SK-N-SH treated with all-trans-retinoic acid at 6 μM for 48 hours (cell line): ENCODE measurements at regions not wholly inside any gene's neighbourhood (a gene's known extent, or its start where the extent isn't known, plus 50 kb on each side); places are given as distances from the start of the nearest gene placed in this dataset.
A peak's percentile ranks its signal among the peaks of the same experiment; 100 is the strongest.

Experiments used
- ATAC-seq: fragments of 200-7000 bp; cut with Tn5 transposase; 3 replicates; pipeline ENCODE4 v1.9.1; 2020; ENCODE audit warnings: mild to moderate bottlenecking, moderate library complexity
- ARNTL ChIP-seq: fragments of 450-650 bp; formaldehyde crosslinking; IDR thresholded peaks from 2 replicates; pipeline ENCODE4 v1.5.0; 2020; ENCODE audit warnings: low read depth, mild to moderate bottlenecking, moderate library complexity, borderline replicate concordance
- BACH2 ChIP-seq: fragments of 250-450 bp; sonication (Bioruptor Pico); IDR thresholded peaks from 2 replicates; pipeline ENCODE4 v1.9.0; 2021; ENCODE audit warnings: mild to moderate bottlenecking, borderline replicate concordance
- CSDC2 ChIP-seq: fragments of 250-450 bp; sonication (Bioruptor Pico); IDR thresholded peaks from 2 replicates; pipeline ENCODE4 v1.5.0; 2020; ENCODE audit warnings: mild to moderate bottlenecking, moderate library complexity
- CSRNP3 ChIP-seq: fragments of 250-450 bp; sonication (Bioruptor Pico); IDR thresholded peaks from 2 replicates; pipeline ENCODE4 v1.5.1; 2021; ENCODE audit warnings: mild to moderate bottlenecking, moderate library complexity
- ESRRG ChIP-seq: fragments of 250-450 bp; sonication (Bioruptor Pico); IDR thresholded peaks from 2 replicates; pipeline ENCODE4 v1.6.1; 2021; ENCODE audit warnings: mild to moderate bottlenecking
- GLIS3 ChIP-seq: fragments of 250-450 bp; sonication (Bioruptor Pico); IDR thresholded peaks from 2 replicates; pipeline ENCODE4 v1.5.0; 2020; ENCODE audit warnings: mild to moderate bottlenecking, moderate library complexity
- ISL1 ChIP-seq: fragments of 250-450 bp; sonication (Bioruptor Pico); IDR thresholded peaks from 2 replicates; pipeline ENCODE4 v2.1.2; 2022; ENCODE audit warnings: mild to moderate bottlenecking, moderate library complexity
- OSR1 ChIP-seq: fragments of 250-450 bp; sonication (Bioruptor Pico); IDR thresholded peaks from 2 replicates; pipeline ENCODE4 v1.8.0; 2022; ENCODE audit warnings: moderate library complexity, mild to moderate bottlenecking, inconsistent platforms
- POU6F1 ChIP-seq: fragments of 250-450 bp; sonication (Bioruptor Pico); IDR thresholded peaks from 2 replicates; pipeline ENCODE4 v1.8.0; 2021; ENCODE audit warnings: low read depth, mild to moderate bottlenecking, moderate library complexity, borderline replicate concordance
- RARB ChIP-seq: fragments of 250-450 bp; sonication (Bioruptor Pico); IDR thresholded peaks from 2 replicates; pipeline ENCODE4 v1.8.0; 2021; ENCODE audit warnings: mild to moderate bottlenecking, moderate library complexity
- SNAI2 ChIP-seq: fragments of 250-450 bp; sonication (Bioruptor Pico); IDR thresholded peaks from 2 replicates; pipeline ENCODE4 v1.5.0; 2020; ENCODE audit warnings: mild to moderate bottlenecking, moderate library complexity
- TCF4 ChIP-seq: fragments of 250-450 bp; sonication (Bioruptor Pico); IDR thresholded peaks from 2 replicates; pipeline ENCODE4 v1.8.0; 2021; ENCODE audit warnings: mild to moderate bottlenecking, moderate library complexity, borderline replicate concordance
- TOX ChIP-seq: fragments of 250-450 bp; sonication (Bioruptor Pico); IDR thresholded peaks from 2 replicates; pipeline ENCODE4 v1.8.0; 2021; ENCODE audit warnings: mild to moderate bottlenecking, moderate library complexity, borderline replicate concordance
- ZC3H10 ChIP-seq: fragments of 250-450 bp; sonication (Bioruptor Pico); IDR thresholded peaks from 2 replicates; pipeline ENCODE4 v1.5.1; 2021; ENCODE audit warnings: mild to moderate bottlenecking, moderate library complexity
- ZFP3 ChIP-seq: fragments of 250-450 bp; sonication (Bioruptor Pico); IDR thresholded peaks from 2 replicates; pipeline ENCODE4 v1.5.0; 2020; ENCODE audit warnings: mild to moderate bottlenecking, moderate library complexity
- ZFP30 ChIP-seq: fragments of 450-650 bp; formaldehyde crosslinking; IDR thresholded peaks from 2 replicates; pipeline ENCODE4 v1.5.0; 2022; ENCODE audit warnings: mild to moderate bottlenecking, moderate library complexity
- ZNF565 ChIP-seq: fragments of 450-650 bp; formaldehyde crosslinking; conservative IDR thresholded peaks from 2 replicates; pipeline ENCODE4 v1.5.0; 2020; ENCODE audit warnings: low read depth, mild to moderate bottlenecking, moderate library complexity
- ZNF70 ChIP-seq: fragments of 450-650 bp; formaldehyde crosslinking; IDR thresholded peaks from 2 replicates; pipeline ENCODE4 v1.5.0; 2020; ENCODE audit warnings: mild to moderate bottlenecking, moderate library complexity
- ZNF8 ChIP-seq: fragments of 450-650 bp; formaldehyde crosslinking; IDR thresholded peaks from 2 replicates; pipeline ENCODE4 v1.5.0; 2020; ENCODE audit warnings: mild to moderate bottlenecking, moderate library complexity
- TF ChIP-seq, protein P1 (sequence below): fragments of 250-450 bp; sonication (Bioruptor Pico); IDR thresholded peaks from 2 replicates; pipeline ENCODE4 v1.5.0; 2020; ENCODE audit warnings: mild to moderate bottlenecking, moderate library complexity
- TF ChIP-seq, protein P2 (sequence below): fragments of 250-450 bp; sonication (Bioruptor Pico); IDR thresholded peaks from 2 replicates; pipeline ENCODE4 v1.8.0; 2020; ENCODE audit warnings: mild to moderate bottlenecking, moderate library complexity, borderline replicate concordance
- TF ChIP-seq, protein P3 (sequence below): fragments of 250-450 bp; sonication (Bioruptor Pico); IDR thresholded peaks from 2 replicates; pipeline ENCODE4 v1.5.1; 2020; ENCODE audit warnings: low read depth, mild to moderate bottlenecking, moderate library complexity

DNA sequence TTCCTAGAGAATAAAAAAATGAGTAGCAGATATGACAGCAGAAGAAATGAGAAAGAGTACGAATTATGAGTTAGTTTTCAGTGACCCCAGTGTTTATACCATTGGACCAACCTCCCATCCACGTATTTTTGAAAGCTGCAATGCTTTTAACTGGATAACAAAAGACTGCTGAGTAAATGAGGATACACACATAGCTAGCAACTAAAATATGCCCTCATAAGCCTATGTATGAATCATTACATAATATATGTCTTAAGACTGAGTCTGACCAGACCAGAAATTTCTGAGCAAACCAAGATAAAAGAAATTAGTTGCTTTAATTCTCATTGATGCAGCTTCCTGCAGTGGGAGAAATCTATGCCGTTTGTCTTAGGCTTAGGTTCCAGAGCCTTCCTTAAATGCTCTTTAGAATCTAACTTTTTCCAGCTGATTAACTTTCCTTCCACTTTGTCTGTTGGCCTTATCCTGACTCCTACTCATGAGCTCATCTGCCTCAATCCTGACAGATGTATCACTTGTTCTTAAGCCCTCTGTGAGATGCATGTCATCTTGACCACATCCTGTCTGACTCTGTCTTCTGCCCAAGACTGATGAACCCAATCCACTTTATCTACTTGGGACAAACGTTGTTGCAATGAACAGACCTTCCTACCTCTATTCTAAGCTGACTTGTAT lies 301.4 kb upstream of the AADAT start:
- peak; percentile 70 for ATAC-seq
- TF ChIP-seq SNAI2 = no peak
- TF ChIP-seq ZNF8 (CRISPR knock-in tag) = no peak
- TF ChIP-seq ZC3H10 = no peak
- no peak for TF ChIP-seq CSDC2 (CRISPR knock-in tag)
- no peak for TF ChIP-seq ARNTL (CRISPR knock-in tag)
- TF ChIP-seq ZNF70 = no peak
- no peak for TF ChIP-seq ESRRG
- TF ChIP-seq ISL1 (CRISPR knock-in tag) = no peak
- no peak for TF ChIP-seq ZNF565

DNA sequence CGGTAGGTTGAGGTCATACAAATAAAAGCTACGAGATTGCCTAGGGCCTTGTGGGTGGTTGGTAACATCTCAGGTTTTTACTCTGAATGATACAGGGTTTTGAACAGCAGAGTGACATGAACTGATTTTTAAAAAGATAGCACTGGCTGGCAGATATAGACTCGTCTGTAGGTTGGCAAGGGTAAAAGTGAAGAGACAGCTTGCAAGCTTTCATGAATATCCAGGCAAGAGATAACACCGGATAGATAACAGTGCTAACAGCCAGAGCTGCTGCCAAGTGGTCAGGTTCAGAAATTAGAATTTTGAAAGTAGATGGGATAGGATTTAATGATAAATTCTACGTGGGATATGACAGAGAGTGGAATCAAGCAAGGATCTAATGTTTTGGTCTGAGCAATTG lies 299.7 kb upstream of the AADAT start:
- no peak for ATAC-seq
- TF ChIP-seq RARB (CRISPR knock-in tag) (no peak), ZFP3 (no peak), OSR1 (CRISPR knock-in tag) (no peak), ESRRG (no peak), BACH2 (no peak), SNAI2 (no peak)
- TF ChIP-seq, protein P1, sequence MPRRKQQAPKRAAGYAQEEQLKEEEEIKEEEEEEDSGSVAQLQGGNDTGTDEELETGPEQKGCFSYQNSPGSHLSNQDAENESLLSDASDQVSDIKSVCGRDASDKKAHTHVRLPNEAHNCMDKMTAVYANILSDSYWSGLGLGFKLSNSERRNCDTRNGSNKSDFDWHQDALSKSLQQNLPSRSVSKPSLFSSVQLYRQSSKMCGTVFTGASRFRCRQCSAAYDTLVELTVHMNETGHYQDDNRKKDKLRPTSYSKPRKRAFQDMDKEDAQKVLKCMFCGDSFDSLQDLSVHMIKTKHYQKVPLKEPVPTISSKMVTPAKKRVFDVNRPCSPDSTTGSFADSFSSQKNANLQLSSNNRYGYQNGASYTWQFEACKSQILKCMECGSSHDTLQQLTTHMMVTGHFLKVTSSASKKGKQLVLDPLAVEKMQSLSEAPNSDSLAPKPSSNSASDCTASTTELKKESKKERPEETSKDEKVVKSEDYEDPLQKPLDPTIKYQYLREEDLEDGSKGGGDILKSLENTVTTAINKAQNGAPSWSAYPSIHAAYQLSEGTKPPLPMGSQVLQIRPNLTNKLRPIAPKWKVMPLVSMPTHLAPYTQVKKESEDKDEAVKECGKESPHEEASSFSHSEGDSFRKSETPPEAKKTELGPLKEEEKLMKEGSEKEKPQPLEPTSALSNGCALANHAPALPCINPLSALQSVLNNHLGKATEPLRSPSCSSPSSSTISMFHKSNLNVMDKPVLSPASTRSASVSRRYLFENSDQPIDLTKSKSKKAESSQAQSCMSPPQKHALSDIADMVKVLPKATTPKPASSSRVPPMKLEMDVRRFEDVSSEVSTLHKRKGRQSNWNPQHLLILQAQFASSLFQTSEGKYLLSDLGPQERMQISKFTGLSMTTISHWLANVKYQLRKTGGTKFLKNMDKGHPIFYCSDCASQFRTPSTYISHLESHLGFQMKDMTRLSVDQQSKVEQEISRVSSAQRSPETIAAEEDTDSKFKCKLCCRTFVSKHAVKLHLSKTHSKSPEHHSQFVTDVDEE (CRISPR knock-in tag) = no peak

DNA sequence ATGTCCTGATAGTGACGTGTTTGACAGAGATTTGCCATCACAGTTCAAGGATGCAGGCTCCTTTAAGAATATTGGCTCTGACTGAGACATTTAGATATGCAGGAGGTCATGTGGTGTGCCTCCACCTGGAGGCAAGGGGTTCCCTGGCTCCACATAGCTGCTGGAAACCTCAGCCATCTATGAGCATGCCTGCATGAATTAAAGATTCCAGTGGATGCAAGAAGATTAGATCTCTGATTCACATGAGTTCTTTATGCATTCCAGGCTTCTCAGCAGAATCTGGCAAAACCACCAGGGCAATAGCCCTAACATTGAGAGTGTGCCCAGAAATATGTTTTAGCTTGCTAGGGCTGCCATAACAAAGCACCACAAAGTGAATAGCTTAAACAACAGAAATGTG lies 298.5 kb upstream of the AADAT start:
- peak; percentile 74 for ATAC-seq
- TF ChIP-seq CSDC2 (CRISPR knock-in tag) (no peak), ZFP30 (CRISPR knock-in tag) (no peak), TCF4 (no peak), ARNTL (CRISPR knock-in tag) (no peak), ZC3H10 (no peak), ZFP3 (no peak), SNAI2 (no peak)
- TF ChIP-seq, protein P2, sequence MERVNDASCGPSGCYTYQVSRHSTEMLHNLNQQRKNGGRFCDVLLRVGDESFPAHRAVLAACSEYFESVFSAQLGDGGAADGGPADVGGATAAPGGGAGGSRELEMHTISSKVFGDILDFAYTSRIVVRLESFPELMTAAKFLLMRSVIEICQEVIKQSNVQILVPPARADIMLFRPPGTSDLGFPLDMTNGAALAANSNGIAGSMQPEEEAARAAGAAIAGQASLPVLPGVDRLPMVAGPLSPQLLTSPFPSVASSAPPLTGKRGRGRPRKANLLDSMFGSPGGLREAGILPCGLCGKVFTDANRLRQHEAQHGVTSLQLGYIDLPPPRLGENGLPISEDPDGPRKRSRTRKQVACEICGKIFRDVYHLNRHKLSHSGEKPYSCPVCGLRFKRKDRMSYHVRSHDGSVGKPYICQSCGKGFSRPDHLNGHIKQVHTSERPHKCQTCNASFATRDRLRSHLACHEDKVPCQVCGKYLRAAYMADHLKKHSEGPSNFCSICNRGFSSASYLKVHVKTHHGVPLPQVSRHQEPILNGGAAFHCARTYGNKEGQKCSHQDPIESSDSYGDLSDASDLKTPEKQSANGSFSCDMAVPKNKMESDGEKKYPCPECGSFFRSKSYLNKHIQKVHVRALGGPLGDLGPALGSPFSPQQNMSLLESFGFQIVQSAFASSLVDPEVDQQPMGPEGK (CRISPR knock-in tag) = no peak

DNA sequence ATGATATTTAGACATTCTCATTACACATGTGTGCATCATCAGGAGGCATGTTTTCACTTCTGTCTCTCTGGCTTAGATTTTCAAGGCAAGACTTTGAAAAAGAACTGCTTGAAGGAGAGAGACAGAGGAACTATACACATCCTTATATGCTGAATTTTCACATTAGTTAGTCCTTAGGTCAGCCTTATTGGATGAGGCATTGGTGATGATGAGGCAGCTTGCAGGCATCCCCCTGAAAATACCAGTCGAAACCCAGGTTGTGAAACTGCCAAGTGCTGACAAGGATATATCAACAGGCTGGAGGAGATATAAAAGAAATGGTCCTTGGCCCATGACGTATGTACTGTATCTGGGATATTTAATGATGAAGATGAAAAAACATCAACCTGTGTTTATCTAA lies 297.2 kb upstream of the AADAT start:
- peak; percentile 25; the same call in 2 of the 3 replicates for ATAC-seq
- TF ChIP-seq RARB (CRISPR knock-in tag) = no peak
- no peak for TF ChIP-seq POU6F1
- no peak for TF ChIP-seq TCF4
- TF ChIP-seq ZC3H10 = no peak
- no peak for TF ChIP-seq GLIS3 (CRISPR knock-in tag)
- no peak for TF ChIP-seq ZNF565
- TF ChIP-seq, protein P3, sequence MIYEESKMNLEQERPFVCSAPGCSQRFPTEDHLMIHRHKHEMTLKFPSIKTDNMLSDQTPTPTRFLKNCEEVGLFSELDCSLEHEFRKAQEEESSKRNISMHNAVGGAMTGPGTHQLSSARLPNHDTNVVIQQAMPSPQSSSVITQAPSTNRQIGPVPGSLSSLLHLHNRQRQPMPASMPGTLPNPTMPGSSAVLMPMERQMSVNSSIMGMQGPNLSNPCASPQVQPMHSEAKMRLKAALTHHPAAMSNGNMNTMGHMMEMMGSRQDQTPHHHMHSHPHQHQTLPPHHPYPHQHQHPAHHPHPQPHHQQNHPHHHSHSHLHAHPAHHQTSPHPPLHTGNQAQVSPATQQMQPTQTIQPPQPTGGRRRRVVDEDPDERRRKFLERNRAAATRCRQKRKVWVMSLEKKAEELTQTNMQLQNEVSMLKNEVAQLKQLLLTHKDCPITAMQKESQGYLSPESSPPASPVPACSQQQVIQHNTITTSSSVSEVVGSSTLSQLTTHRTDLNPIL (CRISPR knock-in tag) = no peak
- no peak for TF ChIP-seq ZNF70
- TF ChIP-seq BACH2 = no peak
- no peak for TF ChIP-seq CSRNP3
- no peak for TF ChIP-seq TOX (CRISPR knock-in tag)
- TF ChIP-seq ISL1 (CRISPR knock-in tag) = no peak
- TF ChIP-seq ESRRG = no peak
- no peak for TF ChIP-seq ZFP3
